Liver (tissue), 7 donors: ENCODE measurements at regions not wholly inside any gene's neighbourhood (a gene's known extent, or its start where the extent isn't known, plus 50 kb on each side); places are given as distances from the start of the nearest gene placed in this dataset.

Experiments
- DNase-seq: peaks from one replicate; pipeline ENCODE4 v3.0.0-alpha.2; 2017; ENCODE audit warnings: low spot score
- H3K27ac ChIP-seq, 2 donors: one replicate each; pipeline ENCODE4 v1.7.0; 2013; ENCODE audit warnings: inconsistent platforms in 2 of 2, low read length in 2 of 2, control low read depth in 1 of 2, low read depth in 1 of 2, mild to moderate bottlenecking in 1 of 2
- H3K27me3 ChIP-seq, 4 donors: one replicate each; pipeline versions ENCODE4 v1.6.1 to v1.7.0; 2013; ENCODE audit warnings: low read length in 3 of 4, inconsistent platforms in 1 of 4, mild to moderate bottlenecking in 1 of 4, moderate library complexity in 1 of 4; ENCODE audit not compliant: control insufficient read depth in 4 of 4, insufficient read depth in 4 of 4
- H3K36me3 ChIP-seq, 4 donors: one replicate each; pipeline versions ENCODE4 v1.6.1 to v1.7.0; 2013; ENCODE audit warnings: low read length in 3 of 4, mild to moderate bottlenecking in 3 of 4, low read depth in 1 of 4, moderate library complexity in 1 of 4; ENCODE audit not compliant: control insufficient read depth in 4 of 4, insufficient read depth in 3 of 4
- H3K4me1 ChIP-seq, 4 donors: one replicate each; pipeline versions ENCODE4 v1.6.1 to v1.7.0; 2013; ENCODE audit warnings: low read length in 3 of 4, mild to moderate bottlenecking in 3 of 4, moderate library complexity in 1 of 4; ENCODE audit not compliant: control insufficient read depth in 4 of 4, insufficient read depth in 4 of 4
- H3K4me3 ChIP-seq, 3 donors: one replicate each; pipeline versions ENCODE4 v1.6.1 to v1.7.0; 2013; ENCODE audit warnings: low read length in 3 of 3, control low read depth in 1 of 3, low read depth in 1 of 3, mild to moderate bottlenecking in 1 of 3
- H3K9ac ChIP-seq, 2 donors: one replicate each; pipeline ENCODE4 v1.7.0; 2013; ENCODE audit warnings: low read length in 2 of 2, mild to moderate bottlenecking in 2 of 2, moderate library complexity in 2 of 2, control low read depth in 1 of 2, low read depth in 1 of 2
- H3K9me3 ChIP-seq, 4 donors: one replicate each; pipeline versions ENCODE4 v1.6.1 to v1.7.0; 2013; ENCODE audit warnings: low read length in 3 of 4; ENCODE audit not compliant: control insufficient read depth in 4 of 4
- EGR1 ChIP-seq, 2 donors: IDR thresholded peaks; 2 replicates each; pipeline ENCODE4 v1.6.1; 2016 to 2018; ENCODE audit warnings: antibody characterized with exemption in 2 of 2, low read depth in 2 of 2
- FOXA1 ChIP-seq: IDR thresholded peaks from 2 replicates; pipeline ENCODE4 v1.6.1; 2016; ENCODE audit warnings: antibody characterized with exemption
- GABPA ChIP-seq, 2 donors: IDR thresholded peaks in 1 of 2; conservative IDR thresholded peaks in 1 of 2; 2 replicates each; pipeline ENCODE4 v1.6.1; 2016; ENCODE audit warnings: antibody characterized with exemption in 2 of 2, mild to moderate bottlenecking in 1 of 2, moderate library complexity in 1 of 2
- HNF4A ChIP-seq, 2 donors: conservative IDR thresholded peaks; 2 replicates each; pipeline ENCODE4 v1.6.1; 2016; ENCODE audit warnings: antibody characterized with exemption in 2 of 2, mild to moderate bottlenecking in 2 of 2
- HNF4G ChIP-seq: IDR thresholded peaks from 2 replicates; pipeline ENCODE4 v1.6.1; 2016; ENCODE audit warnings: antibody characterized with exemption
- JUND ChIP-seq, 2 donors: IDR thresholded peaks; 2 replicates each; pipeline ENCODE4 v1.6.1; 2016; ENCODE audit warnings: antibody characterized with exemption in 2 of 2
- NR2F2 ChIP-seq: IDR thresholded peaks from 2 replicates; pipeline ENCODE4 v1.6.1; 2016; ENCODE audit warnings: antibody characterized with exemption
- SP1 ChIP-seq: IDR thresholded peaks from 2 replicates; pipeline ENCODE4 v1.6.1; 2018; ENCODE audit warnings: antibody characterized with exemption, mild to moderate bottlenecking
- TAF1 ChIP-seq: conservative IDR thresholded peaks from 2 replicates; pipeline ENCODE4 v1.6.1; 2016; ENCODE audit warnings: antibody characterized with exemption, mild to moderate bottlenecking
- WGBS: extraction: QIAGEN DNeasy Blood & Tissue Kit; methylation state at CpG from one replicate; pipeline ENCODE4 v1.1.7; 2013; 5-methylcytosine and 5-hydroxymethylcytosine counted together
- TF ChIP-seq, protein P1 (sequence below): IDR thresholded peaks from 2 replicates; pipeline ENCODE4 v1.6.1; 2016; ENCODE audit warnings: antibody characterized with exemption
- TF ChIP-seq, protein P2 (sequence below): IDR thresholded peaks from 2 replicates; pipeline ENCODE4 v1.6.1; 2016; ENCODE audit warnings: antibody characterized with exemption, mild to moderate bottlenecking
- donor health status: healthy.
- donor health status: healthy.
- donor health status: healthy.
- donor health status: healthy.

DNA sequence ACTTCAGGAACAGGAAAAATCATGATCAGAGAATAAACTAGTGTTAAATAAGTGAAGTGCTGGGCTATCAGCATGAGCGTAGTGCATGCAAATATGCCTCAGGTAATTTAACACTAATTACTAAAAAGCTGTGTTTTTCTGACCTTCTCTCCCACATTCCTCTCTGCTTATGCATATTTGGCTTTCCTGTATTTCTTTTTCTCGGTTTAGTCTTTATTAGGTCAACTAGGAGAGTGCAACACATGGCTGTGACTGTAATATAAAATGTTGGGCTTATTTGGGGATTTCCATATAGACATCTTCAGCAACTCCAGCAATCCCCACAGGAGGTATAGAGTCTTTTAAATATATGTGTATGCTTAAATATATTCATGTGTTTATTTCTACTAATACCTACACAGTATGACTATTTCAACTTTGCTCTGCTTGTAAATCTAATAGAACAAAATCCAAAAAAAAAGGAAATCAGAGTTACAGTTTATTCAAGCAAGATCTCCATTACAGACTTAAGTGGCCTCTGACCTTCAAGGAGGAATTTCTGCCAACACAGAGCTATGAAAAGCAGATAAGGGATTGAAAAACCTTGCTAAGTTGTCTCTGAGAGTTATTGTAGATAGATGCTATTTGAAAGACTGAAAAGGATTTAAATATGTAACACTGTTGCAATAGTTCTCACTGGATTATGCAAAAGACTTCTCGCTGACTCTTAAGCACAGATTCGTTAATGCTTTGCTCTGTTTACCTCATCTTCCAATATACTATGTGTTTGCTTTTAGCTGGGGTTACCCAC, 359.5 kb upstream of the RGPD4 start:
- H3K4me1 ChIP-seq = no peaks in the 10 kb centered on the region
- WGBS = 54% methylated on average over 4 of the region's 4 CpGs

DNA sequence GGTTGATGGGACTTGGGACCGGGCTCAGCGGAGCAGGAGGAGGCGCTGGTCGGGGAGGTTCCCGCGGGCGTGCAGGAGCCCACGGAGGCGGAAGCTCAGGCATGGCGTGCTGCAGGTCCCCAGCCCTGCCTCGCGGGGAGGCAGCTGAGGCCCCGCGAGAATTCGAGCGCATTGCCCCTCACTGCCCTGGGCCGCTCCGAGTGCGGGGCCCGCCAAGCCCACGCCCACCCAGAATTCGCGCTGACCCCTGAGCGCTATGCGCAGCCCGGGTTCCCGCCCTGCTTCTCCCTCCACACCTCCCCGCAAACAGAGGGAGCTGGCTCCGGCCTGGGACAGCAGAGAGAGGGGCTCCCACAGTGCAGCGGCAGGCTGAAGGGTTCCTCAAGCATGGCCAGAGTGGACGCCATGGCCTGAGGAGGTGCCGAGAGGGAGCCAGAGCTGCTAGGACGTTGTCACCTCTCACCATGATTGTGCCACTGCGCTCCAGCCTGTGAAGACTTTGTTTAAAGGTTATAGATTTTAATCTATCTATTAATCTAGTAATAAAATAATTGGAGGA, 357.2 kb upstream of the RGPD4 start:
- DNase-seq = no peak
- Histone ChIP-seq H3K27ac (no peak overlapping the region), H3K9me3 (peaks cover 0 to 1% (median 0%) of the 10 kb centered on the region in 4 donors), H3K27me3 (no peaks in the 10 kb centered on the region), H3K4me3 (no peak overlapping the region), H3K4me1 (no peaks in the 10 kb centered on the region), H3K9ac (no peak overlapping the region), H3K36me3 (no peaks in the 10 kb centered on the region)
- WGBS = 88% methylated on average over 34 of the region's 34 CpGs
- TF ChIP-seq HNF4G = no peak
- TF ChIP-seq, protein P1, sequence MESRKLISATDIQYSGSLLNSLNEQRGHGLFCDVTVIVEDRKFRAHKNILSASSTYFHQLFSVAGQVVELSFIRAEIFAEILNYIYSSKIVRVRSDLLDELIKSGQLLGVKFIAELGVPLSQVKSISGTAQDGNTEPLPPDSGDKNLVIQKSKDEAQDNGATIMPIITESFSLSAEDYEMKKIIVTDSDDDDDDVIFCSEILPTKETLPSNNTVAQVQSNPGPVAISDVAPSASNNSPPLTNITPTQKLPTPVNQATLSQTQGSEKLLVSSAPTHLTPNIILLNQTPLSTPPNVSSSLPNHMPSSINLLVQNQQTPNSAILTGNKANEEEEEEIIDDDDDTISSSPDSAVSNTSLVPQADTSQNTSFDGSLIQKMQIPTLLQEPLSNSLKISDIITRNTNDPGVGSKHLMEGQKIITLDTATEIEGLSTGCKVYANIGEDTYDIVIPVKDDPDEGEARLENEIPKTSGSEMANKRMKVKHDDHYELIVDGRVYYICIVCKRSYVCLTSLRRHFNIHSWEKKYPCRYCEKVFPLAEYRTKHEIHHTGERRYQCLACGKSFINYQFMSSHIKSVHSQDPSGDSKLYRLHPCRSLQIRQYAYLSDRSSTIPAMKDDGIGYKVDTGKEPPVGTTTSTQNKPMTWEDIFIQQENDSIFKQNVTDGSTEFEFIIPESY = no peak
- TF ChIP-seq TAF1 = no peak
- TF ChIP-seq FOXA1 = no peak
- no peak for TF ChIP-seq EGR1 (IDR thresholded peaks at IDR 0.05; ENCODE audit: low read depth in 2 of 2)
- TF ChIP-seq NR2F2 = no peak
- TF ChIP-seq HNF4A (conservative IDR thresholded peaks at IDR 0.05) = no peak
- no peak for TF ChIP-seq SP1

More for the DNA sequence above, 359.5 kb upstream of the RGPD4 start:
- Histone ChIP-seq H3K27me3 (no peaks in the 10 kb centered on the region), H3K9me3 (peaks cover 0 to 1% (median 0%) of the 10 kb centered on the region in 4 donors), H3K27ac (no peak overlapping the region), H3K4me3 (no peak overlapping the region), H3K36me3 (no peaks in the 10 kb centered on the region), H3K9ac (no peak overlapping the region)
- DNase-seq = no peak
- TF ChIP-seq GABPA (IDR thresholded peaks at IDR 0.05 in 1 of 2, conservative IDR thresholded peaks at IDR 0.05 in 1 of 2) (no peak), HNF4A (conservative IDR thresholded peaks at IDR 0.05) (no peak)

DNA sequence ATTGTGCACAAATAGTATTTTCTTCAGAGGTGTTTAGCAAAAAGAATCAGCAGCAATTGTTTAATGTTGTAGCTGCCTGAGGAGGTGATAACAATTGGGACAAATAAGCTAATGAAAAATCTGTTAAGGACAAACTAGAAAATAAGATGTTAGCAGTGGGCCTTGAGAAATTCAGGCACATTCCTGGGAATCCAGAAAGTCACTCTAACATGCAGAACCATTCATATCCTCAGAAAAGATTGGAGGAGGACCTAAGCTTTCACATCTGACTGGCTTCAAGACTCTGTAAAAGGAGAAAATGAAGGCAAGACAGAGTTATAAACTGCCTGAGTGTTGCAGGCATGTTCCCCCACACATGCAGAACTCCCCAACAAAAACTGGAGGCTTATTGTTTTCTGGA, 353.5 kb upstream of the RGPD4 start:
- H3K9ac ChIP-seq = no peak overlapping the region
- DNase-seq = no peak
- no peak for TF ChIP-seq JUND (IDR thresholded peaks at IDR 0.05)
- TF ChIP-seq TAF1 = no peak
- TF ChIP-seq, protein P2, sequence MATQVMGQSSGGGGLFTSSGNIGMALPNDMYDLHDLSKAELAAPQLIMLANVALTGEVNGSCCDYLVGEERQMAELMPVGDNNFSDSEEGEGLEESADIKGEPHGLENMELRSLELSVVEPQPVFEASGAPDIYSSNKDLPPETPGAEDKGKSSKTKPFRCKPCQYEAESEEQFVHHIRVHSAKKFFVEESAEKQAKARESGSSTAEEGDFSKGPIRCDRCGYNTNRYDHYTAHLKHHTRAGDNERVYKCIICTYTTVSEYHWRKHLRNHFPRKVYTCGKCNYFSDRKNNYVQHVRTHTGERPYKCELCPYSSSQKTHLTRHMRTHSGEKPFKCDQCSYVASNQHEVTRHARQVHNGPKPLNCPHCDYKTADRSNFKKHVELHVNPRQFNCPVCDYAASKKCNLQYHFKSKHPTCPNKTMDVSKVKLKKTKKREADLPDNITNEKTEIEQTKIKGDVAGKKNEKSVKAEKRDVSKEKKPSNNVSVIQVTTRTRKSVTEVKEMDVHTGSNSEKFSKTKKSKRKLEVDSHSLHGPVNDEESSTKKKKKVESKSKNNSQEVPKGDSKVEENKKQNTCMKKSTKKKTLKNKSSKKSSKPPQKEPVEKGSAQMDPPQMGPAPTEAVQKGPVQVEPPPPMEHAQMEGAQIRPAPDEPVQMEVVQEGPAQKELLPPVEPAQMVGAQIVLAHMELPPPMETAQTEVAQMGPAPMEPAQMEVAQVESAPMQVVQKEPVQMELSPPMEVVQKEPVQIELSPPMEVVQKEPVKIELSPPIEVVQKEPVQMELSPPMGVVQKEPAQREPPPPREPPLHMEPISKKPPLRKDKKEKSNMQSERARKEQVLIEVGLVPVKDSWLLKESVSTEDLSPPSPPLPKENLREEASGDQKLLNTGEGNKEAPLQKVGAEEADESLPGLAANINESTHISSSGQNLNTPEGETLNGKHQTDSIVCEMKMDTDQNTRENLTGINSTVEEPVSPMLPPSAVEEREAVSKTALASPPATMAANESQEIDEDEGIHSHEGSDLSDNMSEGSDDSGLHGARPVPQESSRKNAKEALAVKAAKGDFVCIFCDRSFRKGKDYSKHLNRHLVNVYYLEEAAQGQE = no peak
- H3K4me1 ChIP-seq = no peaks in the 10 kb centered on the region
- H3K9me3 ChIP-seq = peaks cover 0 to 1% (median 0%) of the 10 kb centered on the region in 4 donors
- no peaks in the 10 kb centered on the region for H3K27me3 ChIP-seq
- no peak overlapping the region for H3K27ac ChIP-seq
- no peaks in the 10 kb centered on the region for H3K36me3 ChIP-seq
- H3K4me3 ChIP-seq = no peak overlapping the region
